Skeletal muscle satellite cell (primary cell): ENCODE measurements at regions not wholly inside any gene's neighbourhood (a gene's known extent, or its start where the extent isn't known, plus 50 kb on each side); places are given as distances from the start of the nearest gene placed in this dataset.

Source experiments
- H3K27me3 ChIP-seq: 2 replicates; pipeline ENCODE4 v1.7.0; 2013; ENCODE audit warnings: low read length; ENCODE audit not compliant: control insufficient read depth, insufficient read depth
- H3K36me3 ChIP-seq: 2 replicates; pipeline ENCODE4 v1.7.0; 2013; ENCODE audit warnings: mild to moderate bottlenecking, control low read depth, low read length; ENCODE audit not compliant: insufficient read depth
- H3K4me1 ChIP-seq: 2 replicates; pipeline ENCODE4 v1.7.0; 2013; ENCODE audit warnings: low read length; ENCODE audit not compliant: control insufficient read depth, insufficient read depth
- H3K4me2 ChIP-seq: 2 replicates; pipeline ENCODE4 v1.7.0; 2013; ENCODE audit warnings: mild to moderate bottlenecking, low read length
- H3K4me3 ChIP-seq: 2 replicates; pipeline ENCODE4 v1.7.0; 2013; ENCODE audit warnings: low read length
- H3K9ac ChIP-seq: 2 replicates; pipeline ENCODE4 v1.7.0; 2013; ENCODE audit warnings: mild to moderate bottlenecking, low read depth, low read length, moderate library complexity
- H3K9me3 ChIP-seq: replicated peaks from 2 replicates; pipeline ENCODE4 v1.7.0; 2013; ENCODE audit warnings: mild to moderate bottlenecking, control low read depth, low read length

- Histone ChIP-seq H3K36me3 (no peaks in the 10 kb centered on the region), H3K27me3 (no peaks in the 10 kb centered on the region), H3K9ac (no peak overlapping the region), H3K4me2 (no peak overlapping the region), H3K9me3 (no peaks in the 10 kb centered on the region), H3K4me1 (no peaks in the 10 kb centered on the region), H3K4me3 (no peak overlapping the region)
Measured at GRCh38 chr12:58172433-58173073, 231.2 kb downstream of the ATP23 start.

DNA sequence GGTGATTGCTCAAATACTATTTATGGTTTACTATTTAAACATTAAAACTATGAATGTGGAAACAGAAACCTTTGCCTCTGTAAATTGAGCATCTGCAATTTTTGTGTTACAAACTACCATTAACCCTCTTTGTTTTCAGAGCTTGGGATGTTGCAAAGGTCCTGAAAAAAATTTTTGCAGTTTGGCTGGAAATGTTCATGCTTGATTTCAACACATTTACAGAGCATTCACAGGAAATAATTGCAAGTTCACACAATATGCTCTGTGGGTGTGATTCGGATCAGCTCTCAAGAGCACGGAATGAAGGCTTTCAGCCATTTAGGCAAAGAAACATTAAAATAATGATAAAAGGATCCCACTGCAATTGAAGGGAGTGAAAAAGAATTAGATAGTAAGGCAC is 232.9 kb downstream of the ATP23 start:
- Histone ChIP-seq H3K4me3 (no peak overlapping the region), H3K4me1 (no peaks in the 10 kb centered on the region), H3K36me3 (no peaks in the 10 kb centered on the region), H3K27me3 (no peaks in the 10 kb centered on the region), H3K9me3 (no peaks in the 10 kb centered on the region), H3K4me2 (no peak overlapping the region), H3K9ac (no peak overlapping the region)

GRCh38 chr12:58176296-58176869 is 235.0 kb downstream of the ATP23 start:
- Histone ChIP-seq H3K4me1 (no peaks in the 10 kb centered on the region), H3K36me3 (no peaks in the 10 kb centered on the region), H3K27me3 (no peaks in the 10 kb centered on the region), H3K4me3 (no peak overlapping the region), H3K9me3 (no peaks in the 10 kb centered on the region), H3K4me2 (no peak overlapping the region), H3K9ac (no peak overlapping the region)

DNA sequence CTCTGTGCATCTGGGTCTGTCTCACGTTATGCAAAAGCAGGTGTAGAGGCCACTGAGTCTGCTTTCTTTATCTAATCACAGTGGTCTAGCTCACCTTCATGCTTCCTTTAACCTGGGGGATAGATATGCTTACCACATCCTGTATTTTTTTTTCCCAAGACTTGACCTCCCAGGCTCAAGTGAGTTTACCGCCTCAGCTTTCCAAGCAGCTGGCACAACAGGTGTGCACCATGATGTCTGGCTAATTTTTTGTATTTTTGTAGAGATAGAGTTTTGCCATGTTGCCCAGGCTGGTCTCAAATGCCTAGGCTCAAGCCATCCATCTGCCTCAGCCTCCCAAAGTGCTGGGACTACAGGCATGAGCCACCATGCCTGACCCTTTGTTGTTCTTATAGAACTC is 236.0 kb downstream of the ATP23 start:
- H3K36me3 ChIP-seq, result no peaks in the 10 kb centered on the region
- no peak overlapping the region for H3K9ac ChIP-seq
- no peak overlapping the region for H3K4me3 ChIP-seq

DNA sequence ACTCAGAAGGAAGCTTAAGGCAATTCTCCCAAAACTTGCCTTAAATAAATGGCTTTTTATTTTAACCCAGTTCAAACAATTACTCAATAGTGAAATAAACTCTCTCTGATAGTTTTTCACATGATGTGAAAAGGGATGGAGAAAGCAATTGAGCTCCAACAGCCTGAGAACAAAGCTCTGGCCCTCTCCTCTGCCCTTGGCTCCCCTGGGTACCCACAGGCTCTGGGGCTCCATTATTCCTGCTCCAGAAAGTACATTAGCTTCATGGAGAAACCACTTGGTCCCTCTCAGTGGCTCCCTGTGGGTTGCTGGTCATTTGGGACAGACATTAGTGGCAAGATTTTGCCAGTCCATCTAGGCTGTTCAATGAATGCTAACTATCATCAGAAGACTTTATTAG is 242.8 kb downstream of the ATP23 start:
- Histone ChIP-seq H3K9me3 (no peaks in the 10 kb centered on the region), H3K4me3 (no peak overlapping the region), H3K36me3 (no peaks in the 10 kb centered on the region), H3K27me3 (no peaks in the 10 kb centered on the region), H3K4me1 (no peaks in the 10 kb centered on the region), H3K4me2 (no peak overlapping the region), H3K9ac (no peak overlapping the region)

More for the DNA sequence above, 236.0 kb downstream of the ATP23 start:
- Histone ChIP-seq H3K27me3 (no peaks in the 10 kb centered on the region), H3K4me2 (no peak overlapping the region), H3K4me1 (no peaks in the 10 kb centered on the region), H3K9me3 (no peaks in the 10 kb centered on the region)

DNA sequence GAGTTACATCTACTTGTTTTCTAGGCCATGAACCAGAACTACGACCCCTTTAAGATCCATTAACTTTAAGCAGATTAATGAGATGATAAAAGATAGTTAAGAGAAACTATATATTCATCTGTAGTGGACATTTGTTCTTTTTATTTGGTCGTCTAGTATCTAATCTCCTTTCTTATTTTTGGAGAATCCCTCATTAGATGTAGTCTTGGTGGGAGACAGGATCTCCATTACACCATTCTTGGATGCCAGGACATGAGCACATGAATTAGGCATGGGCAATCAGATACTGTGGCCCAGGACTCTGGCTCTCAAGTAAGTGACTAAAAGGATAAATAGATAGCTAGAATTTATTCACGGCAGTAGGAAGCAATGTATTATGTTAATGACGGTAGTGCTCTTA is 245.0 kb downstream of the ATP23 start:
- H3K27me3 ChIP-seq, result no peaks in the 10 kb centered on the region
- H3K4me3 ChIP-seq, result no peak overlapping the region

DNA sequence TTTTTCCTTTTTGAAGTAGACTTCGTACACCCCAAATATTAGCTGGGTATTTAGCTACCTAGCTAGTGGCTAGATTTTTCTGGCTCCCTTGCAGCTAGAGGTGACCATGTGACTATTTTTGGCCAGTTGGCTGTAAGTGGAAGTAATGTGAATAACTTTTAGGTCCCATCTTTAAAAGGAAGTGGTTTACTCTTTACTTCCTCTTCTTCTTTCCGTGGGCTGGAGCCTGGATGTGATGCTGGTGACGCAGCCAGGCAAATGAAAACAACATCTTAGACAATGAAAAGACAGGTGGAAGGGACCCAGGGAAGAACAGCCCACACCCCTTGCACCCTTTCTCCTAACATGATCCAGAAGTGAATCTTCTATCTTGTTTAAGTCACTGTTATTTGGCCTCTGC is 245.5 kb downstream of the ATP23 start:
- Histone ChIP-seq H3K4me1 (no peaks in the 10 kb centered on the region), H3K4me2 (no peak overlapping the region), H3K27me3 (no peaks in the 10 kb centered on the region), H3K36me3 (no peaks in the 10 kb centered on the region), H3K9ac (no peak overlapping the region), H3K4me3 (no peak overlapping the region), H3K9me3 (no peaks in the 10 kb centered on the region)

More for the DNA sequence above, 245.0 kb downstream of the ATP23 start:
- H3K4me1 ChIP-seq, result no peaks in the 10 kb centered on the region
- no peak overlapping the region for H3K9ac ChIP-seq
- H3K36me3 ChIP-seq, result no peaks in the 10 kb centered on the region
- H3K9me3 ChIP-seq, result no peaks in the 10 kb centered on the region
- no peak overlapping the region for H3K4me2 ChIP-seq

GRCh38 chr12:58189030-58189429 is 247.7 kb downstream of the ATP23 start:
- Histone ChIP-seq H3K4me1 (no peaks in the 10 kb centered on the region), H3K9me3 (no peaks in the 10 kb centered on the region), H3K36me3 (no peaks in the 10 kb centered on the region), H3K9ac (no peak overlapping the region), H3K4me3 (no peak overlapping the region), H3K4me2 (no peak overlapping the region), H3K27me3 (no peaks in the 10 kb centered on the region)

DNA sequence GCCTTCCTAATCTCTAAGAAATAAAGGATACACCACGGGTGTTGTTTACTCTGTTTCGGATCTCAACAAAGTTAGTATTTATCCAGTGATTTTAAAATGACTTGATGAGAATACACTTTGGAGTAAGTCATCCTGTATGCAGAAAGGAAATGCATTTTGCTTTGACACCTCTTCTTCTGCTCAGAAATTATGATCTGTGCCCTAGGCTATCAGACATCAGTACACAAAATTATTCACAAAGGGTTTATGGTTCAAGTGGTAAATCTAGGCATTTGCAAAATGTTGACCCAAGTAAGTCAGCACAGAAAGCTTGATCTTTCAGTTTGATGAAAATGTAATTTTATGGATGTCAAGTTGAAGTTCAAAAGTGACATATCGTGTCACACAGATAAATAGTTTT is 248.5 kb downstream of the ATP23 start:
- H3K4me3 ChIP-seq, result no peak overlapping the region
- no peaks in the 10 kb centered on the region for H3K27me3 ChIP-seq
- H3K4me2 ChIP-seq, result no peak overlapping the region
- H3K36me3 ChIP-seq, result no peaks in the 10 kb centered on the region
- H3K9me3 ChIP-seq, result no peaks in the 10 kb centered on the region
- no peaks in the 10 kb centered on the region for H3K4me1 ChIP-seq
- no peak overlapping the region for H3K9ac ChIP-seq

GRCh38 chr12:58190618-58191017 is 249.3 kb downstream of the ATP23 start:
- no peaks in the 10 kb centered on the region for H3K9me3 ChIP-seq
- H3K4me3 ChIP-seq, result no peak overlapping the region
- H3K27me3 ChIP-seq, result no peaks in the 10 kb centered on the region
- H3K4me2 ChIP-seq, result no peak overlapping the region
- no peaks in the 10 kb centered on the region for H3K36me3 ChIP-seq
- no peak overlapping the region for H3K9ac ChIP-seq
- no peaks in the 10 kb centered on the region for H3K4me1 ChIP-seq

- Histone ChIP-seq H3K9me3 (no peaks in the 10 kb centered on the region), H3K9ac (no peak overlapping the region), H3K4me2 (no peak overlapping the region), H3K27me3 (peaks cover 5% of the 10 kb centered on the region), H3K36me3 (no peaks in the 10 kb centered on the region), H3K4me3 (no peak overlapping the region), H3K4me1 (no peaks in the 10 kb centered on the region)
Measured at GRCh38 chr12:58196971-58197370, 255.6 kb downstream of the ATP23 start.
